HPDE6-E6E7 (cell line): ENCODE measurements at regions not wholly inside any gene's neighbourhood (a gene's known extent, or its start where the extent isn't known, plus 50 kb on each side); places are given as distances from the start of the nearest gene placed in this dataset.

Source experiments
- DNase-seq: peaks from one replicate; pipeline ENCODE4 v3.0.0; 2011; ENCODE audit warnings: missing footprints; ENCODE audit errors: extremely low spot score

GRCh38 chr4:28209371-28209924 is 1348.8 kb downstream of the STIM2 start:
- no peak for DNase-seq

GRCh38 chr4:28211676-28212470 is 1351.2 kb downstream of the STIM2 start:
- DNase-seq = no peak

GRCh38 chr4:28221536-28221935 is 1360.9 kb downstream of the STIM2 start:
- DNase-seq = no peak

GRCh38 chr4:28225050-28225449 is 1364.4 kb downstream of the STIM2 start:
- DNase-seq = peak; percentile 61

- DNase-seq = no peak
These were observed 1365.2 kb downstream of the STIM2 start for GRCh38 chr4:28225689-28226353.

GRCh38 chr4:28226962-28227361 is 1366.3 kb downstream of the STIM2 start:
- no peak for DNase-seq

- DNase-seq = no peak
These were observed 1367.1 kb downstream of the STIM2 start for GRCh38 chr4:28227764-28228163.

GRCh38 chr4:28228561-28229491 is 1368.2 kb downstream of the STIM2 start:
- DNase-seq = peak; percentile 7

- peak; percentile 4 for DNase-seq
These were observed 1371.7 kb downstream of the STIM2 start for GRCh38 chr4:28232376-28232775.

- no peak for DNase-seq
These were observed 1372.3 kb downstream of the STIM2 start for GRCh38 chr4:28232951-28233350.

GRCh38 chr4:28233724-28234123 is 1373.1 kb downstream of the STIM2 start:
- DNase-seq = no peak

- DNase-seq = no peak
These were observed 1378.2 kb downstream of the STIM2 start for GRCh38 chr4:28238876-28239275.

- DNase-seq = no peak
These were observed 1380.4 kb downstream of the STIM2 start for GRCh38 chr4:28241021-28241420.

GRCh38 chr4:28247805-28248204 is 1387.2 kb downstream of the STIM2 start:
- no peak for DNase-seq

GRCh38 chr4:28248269-28248668 is 1387.6 kb downstream of the STIM2 start:
- DNase-seq = no peak

- DNase-seq = no peak
These were observed 1390.0 kb downstream of the STIM2 start for GRCh38 chr4:28250646-28251045.

GRCh38 chr4:28251831-28252230 is 1391.2 kb downstream of the STIM2 start:
- no peak for DNase-seq

- DNase-seq = no peak
These were observed 1393.4 kb downstream of the STIM2 start for GRCh38 chr4:28254003-28254402.

- DNase-seq = no peak
These were observed 1395.7 kb downstream of the STIM2 start for GRCh38 chr4:28256295-28256694.

- no peak for DNase-seq
These were observed 1399.3 kb downstream of the STIM2 start for GRCh38 chr4:28259951-28260350.

GRCh38 chr4:28267166-28267565 is 1406.5 kb downstream of the STIM2 start:
- DNase-seq = no peak

GRCh38 chr4:28269426-28269825 is 1408.8 kb downstream of the STIM2 start:
- DNase-seq = no peak
